Uterus (tissue), 2 donors: ENCODE measurements at regions not wholly inside any gene's neighbourhood (a gene's known extent, or its start where the extent isn't known, plus 50 kb on each side); places are given as distances from the start of the nearest gene placed in this dataset.

Source experiments
- POLR2A ChIP-seq, 2 donors: fragments of 450-650 bp; IDR thresholded peaks; one replicate each; pipeline ENCODE4 v1.6.1; 2016; ENCODE audit warnings: antibody characterized with exemption in 2 of 2, mild to moderate bottlenecking in 1 of 2, moderate library complexity in 1 of 2
- TF ChIP-seq, protein P1 (sequence below), 4 experiments: fragments of 200-600 bp in 2 of 4; fragments of 450-650 bp in 2 of 4; sonication (generic) in 2 of 4; IDR thresholded peaks; one replicate each; pipeline ENCODE4 v1.5.1; 2016 to 2019; ENCODE audit warnings: antibody characterized with exemption in 4 of 4, mild to moderate bottlenecking in 2 of 4, moderate library complexity in 1 of 4

DNA sequence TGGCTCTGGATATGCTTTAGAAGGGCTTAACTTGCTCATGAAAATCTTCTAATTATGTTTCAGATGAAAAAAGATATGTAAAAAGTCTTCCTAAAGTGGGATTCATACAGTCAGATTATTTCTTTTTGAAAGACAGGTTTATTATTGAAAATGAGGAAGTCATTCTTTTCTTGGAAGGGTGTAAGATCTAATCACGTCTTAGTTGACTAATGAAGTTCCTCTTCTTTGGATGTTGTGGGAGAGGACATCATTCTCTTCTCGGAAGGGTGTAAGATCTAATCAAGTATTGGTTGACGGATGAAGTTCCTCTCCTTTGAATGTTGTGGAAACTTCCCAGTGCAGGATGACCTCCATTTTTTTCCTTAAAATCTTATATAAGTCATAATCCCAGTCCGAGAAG, 74.9 kb downstream of the ALG10 start:
- TF ChIP-seq, protein P1, sequence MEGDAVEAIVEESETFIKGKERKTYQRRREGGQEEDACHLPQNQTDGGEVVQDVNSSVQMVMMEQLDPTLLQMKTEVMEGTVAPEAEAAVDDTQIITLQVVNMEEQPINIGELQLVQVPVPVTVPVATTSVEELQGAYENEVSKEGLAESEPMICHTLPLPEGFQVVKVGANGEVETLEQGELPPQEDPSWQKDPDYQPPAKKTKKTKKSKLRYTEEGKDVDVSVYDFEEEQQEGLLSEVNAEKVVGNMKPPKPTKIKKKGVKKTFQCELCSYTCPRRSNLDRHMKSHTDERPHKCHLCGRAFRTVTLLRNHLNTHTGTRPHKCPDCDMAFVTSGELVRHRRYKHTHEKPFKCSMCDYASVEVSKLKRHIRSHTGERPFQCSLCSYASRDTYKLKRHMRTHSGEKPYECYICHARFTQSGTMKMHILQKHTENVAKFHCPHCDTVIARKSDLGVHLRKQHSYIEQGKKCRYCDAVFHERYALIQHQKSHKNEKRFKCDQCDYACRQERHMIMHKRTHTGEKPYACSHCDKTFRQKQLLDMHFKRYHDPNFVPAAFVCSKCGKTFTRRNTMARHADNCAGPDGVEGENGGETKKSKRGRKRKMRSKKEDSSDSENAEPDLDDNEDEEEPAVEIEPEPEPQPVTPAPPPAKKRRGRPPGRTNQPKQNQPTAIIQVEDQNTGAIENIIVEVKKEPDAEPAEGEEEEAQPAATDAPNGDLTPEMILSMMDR (IDR thresholded peaks at IDR 0.05), result no peak
- TF ChIP-seq POLR2A (IDR thresholded peaks at IDR 0.05), result no peak
